ENCODE measurements at regions not wholly inside any gene's neighbourhood (a gene's known extent, or its start where the extent isn't known, plus 50 kb on each side); places are given as distances from the start of the nearest gene placed in this dataset.
A peak's percentile ranks its signal among the peaks of the same experiment; 100 is the strongest.

GRCh38 chr9:22815246-22815645, 368.6 kb downstream of the DMRTA1 start:
- no peak overlapping the region for H2BK12ac ChIP-seq (ENCODE audit: low read length)
- H3K79me2 ChIP-seq (ENCODE audit: control insufficient read depth, insufficient read depth, low read length, poor library complexity), result no peaks in the 10 kb centered on the region
- no peak overlapping the region for H3K4me2 ChIP-seq (ENCODE audit: low read length)
- no peak overlapping the region for H2BK120ac ChIP-seq (ENCODE audit: insufficient read depth, low read length, poor library complexity)
- H3K79me1 ChIP-seq (ENCODE audit: low read length), result no peaks in the 10 kb centered on the region
- no peak overlapping the region for H2BK5ac ChIP-seq (ENCODE audit: low read depth, low read length, poor library complexity)
- no CpG with 5 or more reads among the region's 3 CpGs for WGBS (ENCODE audit: extremely low coverage, insufficient coverage, insufficient read length)
- no peak overlapping the region for H3K18ac ChIP-seq (ENCODE audit: low read length)
- H3K27me3 ChIP-seq (ENCODE audit: insufficient read depth, low read length), result no peaks in the 10 kb centered on the region
- H4K91ac ChIP-seq (ENCODE audit: low read depth, low read length), result no peak overlapping the region
- peaks cover 2 to 6% of the 10 kb centered on the region in 2 experiments for H3K4me1 ChIP-seq (ENCODE audit: control insufficient read depth in 1 of 2, insufficient read depth in 2 of 2, low read length in 2 of 2)
- H3K9ac ChIP-seq (ENCODE audit: low read length), result no peak overlapping the region
- no peaks in the 10 kb centered on the region for H3K36me3 ChIP-seq (ENCODE audit: control insufficient read depth in 1 of 2, insufficient read depth in 2 of 2, low read length in 2 of 2)
- H3K23ac ChIP-seq (ENCODE audit: low read length), result no peak overlapping the region
- no peaks in the 10 kb centered on the region for H3K9me3 ChIP-seq (ENCODE audit: insufficient read depth, low read depth, low read length)
- no peak overlapping the region for H4K12ac ChIP-seq (ENCODE audit: low read depth, low read length)
- H2AK5ac ChIP-seq (ENCODE audit: low read length), result no peak overlapping the region
- no peak overlapping the region for H3K4ac ChIP-seq (ENCODE audit: low read depth, low read length)
- H3K4me3 ChIP-seq (ENCODE audit: low read depth, low read length), result no peak overlapping the region
- H3K14ac ChIP-seq (ENCODE audit: low read length), result no peak overlapping the region
- H4K8ac ChIP-seq (ENCODE audit: low read depth, low read length), result no peak overlapping the region
- no peak overlapping the region for H2AFZ ChIP-seq (ENCODE audit: insufficient read depth, low read length, poor library complexity)
- no peak for DNase-seq
- no peak overlapping the region for H3K27ac ChIP-seq (ENCODE audit: low read depth, low read length)

- Histone ChIP-seq H3K14ac (ENCODE audit: low read length) (no peak overlapping the region), H3K4me1 (ENCODE audit: control insufficient read depth in 1 of 2, insufficient read depth in 2 of 2, low read length in 2 of 2) (peaks cover 2 to 6% of the 10 kb centered on the region in 2 experiments), H4K8ac (ENCODE audit: low read depth, low read length) (no peak overlapping the region), H3K9ac (ENCODE audit: low read length) (no peak overlapping the region), H3K79me2 (ENCODE audit: control insufficient read depth, insufficient read depth, low read length, poor library complexity) (no peaks in the 10 kb centered on the region), H3K27ac (ENCODE audit: low read depth, low read length) (no peak overlapping the region), H3K79me1 (ENCODE audit: low read length) (no peaks in the 10 kb centered on the region), H2BK12ac (ENCODE audit: low read length) (no peak overlapping the region), H2BK5ac (ENCODE audit: low read depth, low read length, poor library complexity) (no peak overlapping the region), H2BK120ac (ENCODE audit: insufficient read depth, low read length, poor library complexity) (no peak overlapping the region), H2AFZ (ENCODE audit: insufficient read depth, low read length, poor library complexity) (no peak overlapping the region), H3K4me3 (ENCODE audit: low read depth, low read length) (no peak overlapping the region), H3K4ac (ENCODE audit: low read depth, low read length) (no peak overlapping the region), H3K27me3 (ENCODE audit: insufficient read depth, low read length) (no peaks in the 10 kb centered on the region), H3K36me3 (ENCODE audit: control insufficient read depth in 1 of 2, insufficient read depth in 2 of 2, low read length in 2 of 2) (no peaks in the 10 kb centered on the region), H2AK5ac (ENCODE audit: low read length) (no peak overlapping the region), H3K9me3 (ENCODE audit: insufficient read depth, low read depth, low read length) (no peaks in the 10 kb centered on the region), H4K91ac (ENCODE audit: low read depth, low read length) (no peak overlapping the region), H4K12ac (ENCODE audit: low read depth, low read length) (no peak overlapping the region), H3K4me2 (ENCODE audit: low read length) (no peak overlapping the region), H3K18ac (ENCODE audit: low read length) (no peak overlapping the region), H3K23ac (ENCODE audit: low read length) (no peak overlapping the region)
- DNase-seq, result peak; percentile 9 to 64
These were observed 370.6 kb downstream of the DMRTA1 start for GRCh38 chr9:22817181-22817580.

- no peak overlapping the region for H3K14ac ChIP-seq (ENCODE audit: low read length)
- no peak overlapping the region for H2BK120ac ChIP-seq (ENCODE audit: insufficient read depth, low read length, poor library complexity)
- no peak overlapping the region for H3K27ac ChIP-seq (ENCODE audit: low read depth, low read length)
- H3K27me3 ChIP-seq (ENCODE audit: insufficient read depth, low read length), result no peaks in the 10 kb centered on the region
- no peaks in the 10 kb centered on the region for H3K79me1 ChIP-seq (ENCODE audit: low read length)
- no peak overlapping the region for H2AFZ ChIP-seq (ENCODE audit: insufficient read depth, low read length, poor library complexity)
- H2BK5ac ChIP-seq (ENCODE audit: low read depth, low read length, poor library complexity), result no peak overlapping the region
- no peak overlapping the region for H3K18ac ChIP-seq (ENCODE audit: low read length)
- H3K79me2 ChIP-seq (ENCODE audit: control insufficient read depth, insufficient read depth, low read length, poor library complexity), result no peaks in the 10 kb centered on the region
- no peak overlapping the region for H2AK5ac ChIP-seq (ENCODE audit: low read length)
- no peak overlapping the region for H3K4me3 ChIP-seq (ENCODE audit: low read depth, low read length)
- DNase-seq, result no peak
- no peak overlapping the region for H4K12ac ChIP-seq (ENCODE audit: low read depth, low read length)
- no peak overlapping the region for H3K4me2 ChIP-seq (ENCODE audit: low read length)
- no peak overlapping the region for H2BK12ac ChIP-seq (ENCODE audit: low read length)
- H3K23ac ChIP-seq (ENCODE audit: low read length), result no peak overlapping the region
- no peak overlapping the region for H4K91ac ChIP-seq (ENCODE audit: low read depth, low read length)
- no peaks in the 10 kb centered on the region for H3K9me3 ChIP-seq (ENCODE audit: insufficient read depth, low read depth, low read length)
- no peak overlapping the region for H3K9ac ChIP-seq (ENCODE audit: low read length)
- H3K36me3 ChIP-seq (ENCODE audit: control insufficient read depth in 1 of 2, insufficient read depth in 2 of 2, low read length in 2 of 2), result no peaks in the 10 kb centered on the region
- H3K4me1 ChIP-seq (ENCODE audit: control insufficient read depth in 1 of 2, insufficient read depth in 2 of 2, low read length in 2 of 2), result no peaks in the 10 kb centered on the region
- H3K4ac ChIP-seq (ENCODE audit: low read depth, low read length), result no peak overlapping the region
- WGBS (ENCODE audit: extremely low coverage, insufficient coverage, insufficient read length), result no CpG with 5 or more reads among the region's 1 CpG
- H4K8ac ChIP-seq (ENCODE audit: low read depth, low read length), result no peak overlapping the region
These were observed 382.6 kb downstream of the DMRTA1 start for GRCh38 chr9:22829236-22829635.

GRCh38 chr9:22838266-22838665, 391.6 kb downstream of the DMRTA1 start:
- Histone ChIP-seq H3K14ac (ENCODE audit: low read length) (no peak overlapping the region), H2BK12ac (ENCODE audit: low read length) (no peak overlapping the region), H2BK5ac (ENCODE audit: low read depth, low read length, poor library complexity) (no peak overlapping the region), H3K18ac (ENCODE audit: low read length) (no peak overlapping the region), H3K36me3 (ENCODE audit: control insufficient read depth in 1 of 2, insufficient read depth in 2 of 2, low read length in 2 of 2) (no peaks in the 10 kb centered on the region), H4K12ac (ENCODE audit: low read depth, low read length) (no peak overlapping the region), H3K79me1 (ENCODE audit: low read length) (no peaks in the 10 kb centered on the region), H3K79me2 (ENCODE audit: control insufficient read depth, insufficient read depth, low read length, poor library complexity) (no peaks in the 10 kb centered on the region), H3K9ac (ENCODE audit: low read length) (no peak overlapping the region), H3K4me2 (ENCODE audit: low read length) (no peak overlapping the region), H3K4ac (ENCODE audit: low read depth, low read length) (no peak overlapping the region), H3K4me3 (ENCODE audit: low read depth, low read length) (no peak overlapping the region), H2BK120ac (ENCODE audit: insufficient read depth, low read length, poor library complexity) (no peak overlapping the region), H3K27ac (ENCODE audit: low read depth, low read length) (no peak overlapping the region), H4K8ac (ENCODE audit: low read depth, low read length) (no peak overlapping the region), H2AFZ (ENCODE audit: insufficient read depth, low read length, poor library complexity) (no peak overlapping the region), H3K4me1 (ENCODE audit: control insufficient read depth in 1 of 2, insufficient read depth in 2 of 2, low read length in 2 of 2) (no peaks in the 10 kb centered on the region), H3K9me3 (ENCODE audit: insufficient read depth, low read depth, low read length) (no peaks in the 10 kb centered on the region), H4K91ac (ENCODE audit: low read depth, low read length) (no peak overlapping the region), H2AK5ac (ENCODE audit: low read length) (no peak overlapping the region), H3K27me3 (ENCODE audit: insufficient read depth, low read length) (no peaks in the 10 kb centered on the region), H3K23ac (ENCODE audit: low read length) (no peak overlapping the region)
- no peak for DNase-seq
- WGBS (ENCODE audit: extremely low coverage, insufficient coverage, insufficient read length), result no CpG with 5 or more reads among the region's 3 CpGs

- no peak overlapping the region for H2BK120ac ChIP-seq (ENCODE audit: insufficient read depth, low read length, poor library complexity)
- H3K27me3 ChIP-seq (ENCODE audit: insufficient read depth, low read length), result no peaks in the 10 kb centered on the region
- H2BK12ac ChIP-seq (ENCODE audit: low read length), result no peak overlapping the region
- H4K8ac ChIP-seq (ENCODE audit: low read depth, low read length), result no peak overlapping the region
- no peak overlapping the region for H3K14ac ChIP-seq (ENCODE audit: low read length)
- no peak overlapping the region for H2BK5ac ChIP-seq (ENCODE audit: low read depth, low read length, poor library complexity)
- DNase-seq, result no peak
- no peak overlapping the region for H2AFZ ChIP-seq (ENCODE audit: insufficient read depth, low read length, poor library complexity)
- no peak overlapping the region for H3K4ac ChIP-seq (ENCODE audit: low read depth, low read length)
- no peak overlapping the region for H3K4me2 ChIP-seq (ENCODE audit: low read length)
- no peak overlapping the region for H2AK5ac ChIP-seq (ENCODE audit: low read length)
- H3K18ac ChIP-seq (ENCODE audit: low read length), result no peak overlapping the region
- no peaks in the 10 kb centered on the region for H3K4me1 ChIP-seq (ENCODE audit: control insufficient read depth in 1 of 2, insufficient read depth in 2 of 2, low read length in 2 of 2)
- no peak overlapping the region for H3K27ac ChIP-seq (ENCODE audit: low read depth, low read length)
- no peak overlapping the region for H4K12ac ChIP-seq (ENCODE audit: low read depth, low read length)
- H3K9ac ChIP-seq (ENCODE audit: low read length), result no peak overlapping the region
- no peaks in the 10 kb centered on the region for H3K36me3 ChIP-seq (ENCODE audit: control insufficient read depth in 1 of 2, insufficient read depth in 2 of 2, low read length in 2 of 2)
- H4K91ac ChIP-seq (ENCODE audit: low read depth, low read length), result no peak overlapping the region
- no peaks in the 10 kb centered on the region for H3K79me1 ChIP-seq (ENCODE audit: low read length)
- no peak overlapping the region for H3K4me3 ChIP-seq (ENCODE audit: low read depth, low read length)
- peaks cover 6% of the 10 kb centered on the region for H3K9me3 ChIP-seq (ENCODE audit: insufficient read depth, low read depth, low read length)
- no peaks in the 10 kb centered on the region for H3K79me2 ChIP-seq (ENCODE audit: control insufficient read depth, insufficient read depth, low read length, poor library complexity)
- H3K23ac ChIP-seq (ENCODE audit: low read length), result no peak overlapping the region
These were observed 394.0 kb downstream of the DMRTA1 start for GRCh38 chr9:22840641-22841040.
